HL-60 (cell line): ENCODE measurements at regions not wholly inside any gene's neighbourhood (a gene's known extent, or its start where the extent isn't known, plus 50 kb on each side); places are given as distances from the start of the nearest gene placed in this dataset.

Source experiments
- DNase-seq, 2 experiments: peaks; one replicate each; pipeline ENCODE4 v3.0.0-alpha.2; 2010 to 2020; ENCODE audit warnings: low read depth in 1 of 2, low spot score in 1 of 2
- H3K27ac ChIP-seq: fragments of 250-450 bp; sonication (Bioruptor Pico); replicated peaks from 2 replicates; pipeline ENCODE4 v1.5.1; 2020; ENCODE audit warnings: mild to moderate bottlenecking, moderate library complexity
- H3K27me3 ChIP-seq: fragments of 250-450 bp; sonication (Bioruptor Pico); 2 replicates; pipeline ENCODE4 v1.5.1; 2021; ENCODE audit warnings: mild to moderate bottlenecking, moderate library complexity; ENCODE audit not compliant: insufficient read depth, poor library complexity, severe bottlenecking
- H3K4me3 ChIP-seq: replicated peaks from 2 replicates; pipeline ENCODE4 v1.5.1; 2011; ENCODE audit warnings: mild to moderate bottlenecking, control low read depth, low read length; ENCODE audit not compliant: insufficient read depth
- CTCF ChIP-seq: IDR thresholded peaks from one replicate; pipeline ENCODE4 v1.5.1; 2011; ENCODE audit warnings: low read length, control low read depth, inconsistent platforms; ENCODE audit not compliant: insufficient read depth
- GABPA ChIP-seq: IDR thresholded peaks from 2 replicates; pipeline ENCODE4 v1.6.1; 2012; ENCODE audit warnings: low read depth
- POLR2AphosphoS5 ChIP-seq: IDR thresholded peaks from 2 replicates; pipeline ENCODE4 v1.6.1; 2012; ENCODE audit warnings: low read depth
- REST ChIP-seq: IDR thresholded peaks from 2 replicates; pipeline ENCODE4 v1.6.1; 2012; ENCODE audit warnings: low read depth; ENCODE audit not compliant: insufficient replicate concordance
- SPI1 ChIP-seq: IDR thresholded peaks from 2 replicates; pipeline ENCODE4 v1.6.1; 2012; ENCODE audit warnings: low read depth, mild to moderate bottlenecking, borderline replicate concordance

- H3K27me3 ChIP-seq = no peaks in the 10 kb centered on the region
- TF ChIP-seq GABPA = no peak
- TF ChIP-seq CTCF = no peak
- TF ChIP-seq REST = no peak
- no peak for TF ChIP-seq POLR2AphosphoS5
- no peak for TF ChIP-seq SPI1
These were observed 92.8 kb downstream of the MYEOV start for GRCh38 chr11:69386594-69387408.

GRCh38 chr11:69387409-69387885, 93.5 kb downstream of the MYEOV start:
- H3K27me3 ChIP-seq = no peaks in the 10 kb centered on the region
- no peak for DNase-seq
- H3K27ac ChIP-seq = no peak overlapping the region
- no peak overlapping the region for H3K4me3 ChIP-seq
- TF ChIP-seq SPI1 (no peak), POLR2AphosphoS5 (no peak), CTCF (no peak), REST (no peak), GABPA (no peak)

More at GRCh38 chr11:69386594-69387408, 92.8 kb downstream of the MYEOV start:
- Histone ChIP-seq H3K4me3 (no peak overlapping the region), H3K27ac (no peak overlapping the region)
- DNase-seq = no peak

GRCh38 chr11:69388210-69388609, 93.3 kb upstream of the LINC01488 start:
- TF ChIP-seq GABPA (no peak), POLR2AphosphoS5 (no peak), SPI1 (no peak), REST (no peak)
- Histone ChIP-seq H3K27ac (no peak overlapping the region), H3K4me3 (no peak overlapping the region), H3K27me3 (no peaks in the 10 kb centered on the region)
- no peak for DNase-seq
